ENCODE measurements at regions not wholly inside any gene's neighbourhood (a gene's known extent, or its start where the extent isn't known, plus 50 kb on each side); places are given as distances from the start of the nearest gene placed in this dataset.
A peak's percentile ranks its signal among the peaks of the same experiment; 100 is the strongest.

DNA sequence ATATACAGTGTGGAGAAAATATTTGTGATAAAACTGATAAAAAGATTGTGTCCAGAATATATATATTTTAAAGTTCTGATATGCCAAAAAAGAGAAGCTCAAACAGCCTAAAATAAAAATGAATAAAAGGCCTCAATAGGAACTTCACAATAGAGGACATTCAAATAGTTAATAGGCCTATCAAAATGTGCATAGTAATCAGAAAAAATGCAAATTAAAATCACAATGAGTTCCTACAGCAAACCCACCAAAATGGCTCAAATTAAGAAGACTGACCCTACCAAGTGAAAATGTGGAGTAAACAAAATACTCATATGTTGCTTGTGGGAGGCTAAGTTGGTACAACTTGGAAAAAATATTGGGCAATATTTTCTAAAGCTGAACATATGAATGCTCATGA lies 57.6 kb upstream of the COG2 start:
- Mint-ChIP-seq H3K4me1 (ENCODE audit: insufficient read depth, unreplicated experiment) (no peaks in the 10 kb centered on the region), H3K9me3 (ENCODE audit: unreplicated experiment) (peaks cover 7% of the 10 kb centered on the region), H3K27ac (ENCODE audit: low read depth, unreplicated experiment) (no peak overlapping the region), H3K4me3 (ENCODE audit: unreplicated experiment) (no peak overlapping the region), H3K27me3 (ENCODE audit: insufficient read depth, unreplicated experiment) (peaks cover 21% of the 10 kb centered on the region), H3K36me3 (ENCODE audit: insufficient read depth, unreplicated experiment) (no peaks in the 10 kb centered on the region)
- BruUV-seq (replicated peaks), result no TSS peak
- intact Hi-C loops (cut with micrococcal nuclease), result no loop called here
- DNase-seq (ENCODE audit: unreplicated experiment), result no peak
- TF ChIP-seq, protein P1, sequence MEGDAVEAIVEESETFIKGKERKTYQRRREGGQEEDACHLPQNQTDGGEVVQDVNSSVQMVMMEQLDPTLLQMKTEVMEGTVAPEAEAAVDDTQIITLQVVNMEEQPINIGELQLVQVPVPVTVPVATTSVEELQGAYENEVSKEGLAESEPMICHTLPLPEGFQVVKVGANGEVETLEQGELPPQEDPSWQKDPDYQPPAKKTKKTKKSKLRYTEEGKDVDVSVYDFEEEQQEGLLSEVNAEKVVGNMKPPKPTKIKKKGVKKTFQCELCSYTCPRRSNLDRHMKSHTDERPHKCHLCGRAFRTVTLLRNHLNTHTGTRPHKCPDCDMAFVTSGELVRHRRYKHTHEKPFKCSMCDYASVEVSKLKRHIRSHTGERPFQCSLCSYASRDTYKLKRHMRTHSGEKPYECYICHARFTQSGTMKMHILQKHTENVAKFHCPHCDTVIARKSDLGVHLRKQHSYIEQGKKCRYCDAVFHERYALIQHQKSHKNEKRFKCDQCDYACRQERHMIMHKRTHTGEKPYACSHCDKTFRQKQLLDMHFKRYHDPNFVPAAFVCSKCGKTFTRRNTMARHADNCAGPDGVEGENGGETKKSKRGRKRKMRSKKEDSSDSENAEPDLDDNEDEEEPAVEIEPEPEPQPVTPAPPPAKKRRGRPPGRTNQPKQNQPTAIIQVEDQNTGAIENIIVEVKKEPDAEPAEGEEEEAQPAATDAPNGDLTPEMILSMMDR (IDR thresholded peaks at IDR 0.05; ENCODE audit: unreplicated experiment), result no peak
- ChIA-PET POLR2A (interaction anchor here (0.8 kb wide), 1 partner anchor 9 kb away, joined by 4 read pairs; no protein-coding TSS in a partner anchor), CTCF (no interaction called here)

DNA sequence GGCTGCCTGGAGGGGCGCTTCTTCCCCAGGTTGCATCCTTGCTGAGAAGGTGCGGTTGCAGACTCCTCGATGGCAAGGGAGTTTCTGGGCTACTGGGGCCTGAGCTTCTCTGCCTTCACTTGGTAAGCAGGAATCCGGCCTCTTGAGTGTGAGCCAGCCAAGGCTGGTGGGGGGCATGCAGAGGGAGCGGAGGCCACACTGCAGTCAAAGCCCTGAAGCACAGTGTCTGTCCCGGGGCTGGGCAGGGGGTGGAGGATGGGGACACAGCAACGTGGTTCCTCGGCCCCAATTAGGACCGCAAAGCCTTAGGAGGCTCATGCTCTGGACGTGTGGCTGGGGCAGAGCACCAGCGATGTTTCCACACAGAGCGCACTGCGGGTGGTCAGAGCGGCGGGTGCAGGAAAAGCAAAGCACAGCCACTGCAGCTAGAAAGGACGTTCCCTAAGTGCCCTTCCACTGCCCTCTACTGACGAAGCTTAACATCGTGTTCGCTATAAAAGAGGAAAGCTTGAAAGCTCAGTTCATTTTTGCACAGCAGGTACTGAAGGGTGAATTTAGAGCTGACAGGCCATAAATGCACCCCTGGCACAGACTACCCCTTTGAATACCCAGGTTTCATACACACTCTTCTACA lies 60.7 kb upstream of the COG2 start:
- H3K36me3 Mint-ChIP-seq (ENCODE audit: insufficient read depth, unreplicated experiment), result no peaks in the 10 kb centered on the region
- H3K27me3 Mint-ChIP-seq (ENCODE audit: insufficient read depth, unreplicated experiment), result peaks cover 13% of the 10 kb centered on the region
- intact Hi-C loops (cut with micrococcal nuclease), result no loop called here
- no peaks in the 10 kb centered on the region for H3K4me1 Mint-ChIP-seq (ENCODE audit: insufficient read depth, unreplicated experiment)
- ChIA-PET CTCF (interaction anchor here (0.7 to 1.1 kb wide), 4 partner anchors 13 to 1072 kb away, joined by 3 to 5 read pairs (median 3); no protein-coding TSS in a partner anchor), POLR2A (interaction anchor here (0.7 to 1.1 kb wide), 2 partner anchors 122 to 850 kb away, joined by 3 read pairs; no protein-coding TSS in a partner anchor)
- no peak overlapping the region for H3K27ac Mint-ChIP-seq (ENCODE audit: low read depth, unreplicated experiment)
- TF ChIP-seq, protein P1 (IDR thresholded peaks at IDR 0.05; ENCODE audit: unreplicated experiment), result peak; percentile 7
- H3K9me3 Mint-ChIP-seq (ENCODE audit: unreplicated experiment), result peaks cover 7% of the 10 kb centered on the region
- no TSS peak for BruUV-seq (replicated peaks)
- H3K4me3 Mint-ChIP-seq (ENCODE audit: unreplicated experiment), result no peak overlapping the region
- peak; percentile 35 for DNase-seq (ENCODE audit: unreplicated experiment)

DNA sequence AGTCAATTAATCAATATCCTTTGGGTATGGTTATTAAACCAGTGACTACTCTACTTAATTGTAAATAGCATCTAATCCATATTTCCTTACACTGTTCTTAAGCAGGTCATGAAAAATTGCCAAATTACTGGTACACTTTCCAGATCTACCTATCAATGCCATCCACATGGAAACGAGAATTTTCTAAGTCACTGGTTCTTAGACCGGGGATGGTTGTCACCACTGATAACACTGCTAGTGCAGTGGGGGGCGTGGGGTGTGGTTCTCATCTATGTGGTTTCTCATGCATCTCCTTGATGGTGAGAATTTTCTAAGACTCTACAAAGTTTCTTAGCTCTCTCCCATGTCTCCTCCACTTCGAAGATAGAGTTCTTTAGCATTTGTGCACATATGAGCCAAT lies 63.7 kb upstream of the COG2 start:
- CTCF ChIA-PET, result interaction anchor here (1.6 kb wide), 1 partner anchor 12 kb away, joined by 7 read pairs; no protein-coding TSS in a partner anchor
- H3K27me3 Mint-ChIP-seq (ENCODE audit: insufficient read depth, unreplicated experiment), result peaks cover 25% of the 10 kb centered on the region
- H3K4me1 Mint-ChIP-seq (ENCODE audit: insufficient read depth, unreplicated experiment), result no peaks in the 10 kb centered on the region
- no peak overlapping the region for H3K27ac Mint-ChIP-seq (ENCODE audit: low read depth, unreplicated experiment)
- BruUV-seq (replicated peaks), result no TSS peak
- intact Hi-C loops (cut with micrococcal nuclease), result no loop called here
- no peaks in the 10 kb centered on the region for H3K9me3 Mint-ChIP-seq (ENCODE audit: unreplicated experiment)
- H3K4me3 Mint-ChIP-seq (ENCODE audit: unreplicated experiment), result no peak overlapping the region
- H3K36me3 Mint-ChIP-seq (ENCODE audit: insufficient read depth, unreplicated experiment), result no peaks in the 10 kb centered on the region
- DNase-seq (ENCODE audit: unreplicated experiment), result no peak
- POLR2A ChIA-PET, result no interaction called here
- TF ChIP-seq, protein P1 (IDR thresholded peaks at IDR 0.05; ENCODE audit: unreplicated experiment), result no peak

DNA sequence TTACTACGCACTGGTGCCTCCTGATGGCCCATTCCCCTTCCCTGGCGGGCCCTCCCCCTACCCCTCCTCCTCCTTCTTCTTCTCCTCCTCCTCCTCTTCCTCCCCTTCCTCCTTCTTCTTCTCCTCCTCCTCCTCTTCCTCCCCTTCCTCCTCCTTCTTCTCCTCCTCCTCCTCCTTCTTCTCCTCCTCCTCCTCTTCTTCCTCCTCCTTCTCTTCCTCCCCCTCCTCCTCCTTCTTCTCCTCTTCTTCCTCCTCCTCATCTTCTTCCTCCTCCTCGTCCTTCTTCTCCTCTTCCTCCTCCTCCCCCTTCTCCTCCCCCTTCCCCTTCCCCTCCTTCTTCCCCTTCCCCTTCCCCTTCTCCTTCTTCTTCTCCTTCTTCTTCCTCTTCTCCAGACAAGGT lies 64.7 kb upstream of the COG2 start:
- ChIA-PET POLR2A (interaction anchor here (0.7 kb wide), 1 partner anchor 1514 kb away, joined by 3 read pairs; no protein-coding TSS in a partner anchor), CTCF (interaction anchor here (1.3 kb wide), 1 partner anchor 65 kb away, joined by 6 read pairs; the partner anchor contains the start of gene COG2)
- intact Hi-C loops (cut with micrococcal nuclease), result no loop called here
- peaks cover 3% of the 10 kb centered on the region for H3K4me1 Mint-ChIP-seq (ENCODE audit: insufficient read depth, unreplicated experiment)
- no peak for DNase-seq (ENCODE audit: unreplicated experiment)
- H3K4me3 Mint-ChIP-seq (ENCODE audit: unreplicated experiment), result no peak overlapping the region
- peaks cover 25% of the 10 kb centered on the region for H3K27me3 Mint-ChIP-seq (ENCODE audit: insufficient read depth, unreplicated experiment)
- BruUV-seq (replicated peaks), result no TSS peak
- TF ChIP-seq, protein P1 (IDR thresholded peaks at IDR 0.05; ENCODE audit: unreplicated experiment), result no peak
- no peaks in the 10 kb centered on the region for H3K9me3 Mint-ChIP-seq (ENCODE audit: unreplicated experiment)
- no peaks in the 10 kb centered on the region for H3K36me3 Mint-ChIP-seq (ENCODE audit: insufficient read depth, unreplicated experiment)
- H3K27ac Mint-ChIP-seq (ENCODE audit: low read depth, unreplicated experiment), result no peak overlapping the region

Measured in MCF 10A (cell line).